RWPE1 (cell line): ENCODE measurements at regions not wholly inside any gene's neighbourhood (a gene's known extent, or its start where the extent isn't known, plus 50 kb on each side); places are given as distances from the start of the nearest gene placed in this dataset.

ENCODE experiments used
- CTCF ChIA-PET: fragments of 350-600 bp; sonication (Branson Sonifier 250); formaldehyde crosslinking; extraction: SDS; loops from one replicate; lab custom pipeline; 2021; lab: Yijun Ruan, JAX
- POLR2A ChIA-PET: fragments of 400-600 bp; formaldehyde crosslinking; extraction: SDS; loops from one replicate; lab custom pipeline; 2020; ENCODE audit warnings: antibody characterized with exemption; ENCODE audit not compliant: low non-redundant PET; lab: Yijun Ruan, JAX
- DNase-seq: peaks from one replicate; pipeline ENCODE4 v3.0.0; 2012; ENCODE audit warnings: low spot score
- H3K27ac ChIP-seq: fragments of 450-650 bp; 2 replicates; pipeline ENCODE4 v1.5.1; 2017
- CTCF ChIP-seq: fragments of 450-650 bp; conservative IDR thresholded peaks from 2 replicates; pipeline ENCODE4 v1.5.1; 2017; ENCODE audit warnings: low read depth, mild to moderate bottlenecking

GRCh38 chr5:86824637-86825036 is 206.9 kb downstream of the COX7C start:
- TF ChIP-seq CTCF, result no peak
- ChIA-PET POLR2A (no interaction called here), CTCF (interaction anchor here (0.6 to 0.7 kb wide), 2 partner anchors 36 to 46 kb away, joined by 3 read pairs; no protein-coding TSS in a partner anchor)
- no peak overlapping the region for H3K27ac ChIP-seq
- no peak for DNase-seq

- no peak for DNase-seq
- ChIA-PET POLR2A (no interaction called here), CTCF (no interaction called here)
- no peak for TF ChIP-seq CTCF
- H3K27ac ChIP-seq, result no peak overlapping the region
These were observed 213.4 kb downstream of the COX7C start for GRCh38 chr5:86831128-86831527.

GRCh38 chr5:86833868-86834267 is 216.1 kb downstream of the COX7C start:
- CTCF ChIA-PET, result interaction anchor here (0.6 kb wide), 1 partner anchor 1381 kb away, joined by 4 read pairs; no protein-coding TSS in a partner anchor
- POLR2A ChIA-PET, result no interaction called here
- DNase-seq, result no peak
- TF ChIP-seq CTCF, result no peak
- no peak overlapping the region for H3K27ac ChIP-seq

GRCh38 chr5:86837610-86838009 is 219.9 kb downstream of the COX7C start:
- H3K27ac ChIP-seq, result no peak overlapping the region
- ChIA-PET POLR2A (no interaction called here), CTCF (no interaction called here)
- no peak for TF ChIP-seq CTCF
- no peak for DNase-seq

- no peak for DNase-seq
- POLR2A ChIA-PET, result no interaction called here
These were observed 220.3 kb downstream of the COX7C start for GRCh38 chr5:86838083-86838482.

GRCh38 chr5:86841000-86841644 is 223.4 kb downstream of the COX7C start:
- DNase-seq, result no peak
- ChIA-PET POLR2A (no interaction called here), CTCF (interaction anchor here (0.6 kb wide), 1 partner anchor 217 kb away, joined by 4 read pairs; no protein-coding TSS in a partner anchor)
- H3K27ac ChIP-seq, result no peak overlapping the region
- TF ChIP-seq CTCF, result no peak

More at GRCh38 chr5:86838083-86838482, 220.3 kb downstream of the COX7C start:
- TF ChIP-seq CTCF, result no peak
- H3K27ac ChIP-seq, result no peak overlapping the region
- CTCF ChIA-PET, result no interaction called here
